BE2C (cell line): ENCODE measurements at regions not wholly inside any gene's neighbourhood (a gene's known extent, or its start where the extent isn't known, plus 50 kb on each side); places are given as distances from the start of the nearest gene placed in this dataset.
A peak's percentile ranks its signal among the peaks of the same experiment; 100 is the strongest.

Source experiments
- DNase-seq: peaks from one replicate; pipeline ENCODE4 v3.0.0-alpha.2; 2020
- H3K27me3 ChIP-seq: fragments of 250-450 bp; sonication (Bioruptor Pico); 2 replicates; pipeline ENCODE4 v1.5.1; 2020; ENCODE audit warnings: mild to moderate bottlenecking
- H3K36me3 ChIP-seq: fragments of 250-450 bp; sonication (Bioruptor Pico); 2 replicates; pipeline ENCODE4 v1.5.1; 2020; ENCODE audit warnings: mild to moderate bottlenecking
- H3K4me1 ChIP-seq: fragments of 250-450 bp; sonication (Bioruptor Pico); 2 replicates; pipeline ENCODE4 v1.5.1; 2020
- H3K4me3 ChIP-seq: 2 replicates; pipeline ENCODE4 v1.5.1; 2011; ENCODE audit warnings: low read depth, low read length
- H3K9me3 ChIP-seq: fragments of 250-450 bp; sonication (Bioruptor Pico); 2 replicates; pipeline ENCODE4 v1.5.1; 2020
- TF ChIP-seq, protein P1 (sequence below): IDR thresholded peaks from 2 replicates; pipeline ENCODE4 v1.5.1; 2012; ENCODE audit warnings: mild to moderate bottlenecking, low read depth, low read length

DNA sequence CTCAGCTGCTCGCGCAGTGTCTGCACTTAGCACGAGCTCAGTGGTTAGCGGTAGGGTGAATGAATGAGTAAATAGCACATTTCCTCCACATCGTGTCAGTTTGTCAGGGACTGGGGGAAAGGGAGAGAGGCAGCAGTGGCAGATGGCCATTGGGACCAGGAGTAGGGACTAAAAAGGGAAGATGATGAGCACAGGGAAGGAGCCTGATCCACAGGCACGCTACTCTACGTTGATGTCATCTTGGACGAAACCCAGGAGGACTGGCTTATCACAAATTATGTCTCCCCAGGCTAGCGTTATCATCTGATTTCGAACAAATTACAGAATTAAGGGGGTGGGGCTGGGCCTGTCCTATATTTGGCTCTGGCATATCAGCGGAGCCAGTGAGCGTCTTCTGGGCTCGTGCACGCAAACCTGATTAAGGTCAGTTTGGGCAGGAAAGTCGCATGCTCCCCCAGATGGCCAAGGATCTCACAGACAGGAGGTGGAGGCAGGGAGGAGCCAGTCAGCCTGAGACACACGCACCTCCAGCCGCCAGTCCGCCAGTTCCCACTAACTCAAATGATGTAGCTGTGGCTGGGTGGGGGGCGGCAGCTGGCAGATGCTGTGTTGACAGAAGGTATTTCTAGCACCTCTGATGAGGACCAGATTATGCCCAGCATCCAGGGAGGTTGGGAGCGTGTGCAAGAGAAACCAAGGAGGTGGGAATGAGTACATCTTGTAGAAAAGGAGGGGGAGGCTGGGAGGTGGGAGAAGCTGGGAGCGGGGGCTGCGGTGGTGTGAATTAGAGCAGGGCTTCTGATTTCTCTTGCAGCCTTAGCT, 97.4 kb upstream of the PRDM11 start:
- TF ChIP-seq, protein P1, sequence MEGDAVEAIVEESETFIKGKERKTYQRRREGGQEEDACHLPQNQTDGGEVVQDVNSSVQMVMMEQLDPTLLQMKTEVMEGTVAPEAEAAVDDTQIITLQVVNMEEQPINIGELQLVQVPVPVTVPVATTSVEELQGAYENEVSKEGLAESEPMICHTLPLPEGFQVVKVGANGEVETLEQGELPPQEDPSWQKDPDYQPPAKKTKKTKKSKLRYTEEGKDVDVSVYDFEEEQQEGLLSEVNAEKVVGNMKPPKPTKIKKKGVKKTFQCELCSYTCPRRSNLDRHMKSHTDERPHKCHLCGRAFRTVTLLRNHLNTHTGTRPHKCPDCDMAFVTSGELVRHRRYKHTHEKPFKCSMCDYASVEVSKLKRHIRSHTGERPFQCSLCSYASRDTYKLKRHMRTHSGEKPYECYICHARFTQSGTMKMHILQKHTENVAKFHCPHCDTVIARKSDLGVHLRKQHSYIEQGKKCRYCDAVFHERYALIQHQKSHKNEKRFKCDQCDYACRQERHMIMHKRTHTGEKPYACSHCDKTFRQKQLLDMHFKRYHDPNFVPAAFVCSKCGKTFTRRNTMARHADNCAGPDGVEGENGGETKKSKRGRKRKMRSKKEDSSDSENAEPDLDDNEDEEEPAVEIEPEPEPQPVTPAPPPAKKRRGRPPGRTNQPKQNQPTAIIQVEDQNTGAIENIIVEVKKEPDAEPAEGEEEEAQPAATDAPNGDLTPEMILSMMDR, result no peak
- Histone ChIP-seq H3K4me3 (no peak overlapping the region), H3K36me3 (no peaks in the 10 kb centered on the region), H3K27me3 (no peaks in the 10 kb centered on the region), H3K4me1 (peaks cover 11% of the 10 kb centered on the region), H3K9me3 (no peaks in the 10 kb centered on the region)
- DNase-seq, result peak; percentile 74

DNA sequence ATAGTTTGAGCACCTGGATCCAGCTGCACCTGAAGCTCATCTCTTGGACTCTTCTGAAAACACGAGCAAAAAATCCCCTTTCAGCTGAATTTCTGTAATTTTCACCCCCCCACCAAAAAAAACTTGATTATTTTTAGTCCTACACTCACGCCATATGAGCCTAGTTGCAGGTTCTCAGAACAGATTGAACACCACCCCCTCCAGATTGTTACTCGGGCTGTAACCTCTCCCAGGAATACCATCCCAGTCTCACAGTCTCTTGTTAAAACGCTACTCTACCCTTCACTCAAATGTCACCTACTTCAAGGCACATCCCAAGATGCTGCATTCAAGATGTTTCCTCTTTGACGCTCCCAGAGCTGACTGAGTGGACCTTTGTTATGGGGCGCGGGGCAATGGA, 96.3 kb upstream of the PRDM11 start:
- Histone ChIP-seq H3K4me1 (peaks cover 11% of the 10 kb centered on the region), H3K36me3 (no peaks in the 10 kb centered on the region), H3K9me3 (no peaks in the 10 kb centered on the region), H3K27me3 (no peaks in the 10 kb centered on the region), H3K4me3 (no peak overlapping the region)
- TF ChIP-seq, protein P1, result no peak
- no peak for DNase-seq

DNA sequence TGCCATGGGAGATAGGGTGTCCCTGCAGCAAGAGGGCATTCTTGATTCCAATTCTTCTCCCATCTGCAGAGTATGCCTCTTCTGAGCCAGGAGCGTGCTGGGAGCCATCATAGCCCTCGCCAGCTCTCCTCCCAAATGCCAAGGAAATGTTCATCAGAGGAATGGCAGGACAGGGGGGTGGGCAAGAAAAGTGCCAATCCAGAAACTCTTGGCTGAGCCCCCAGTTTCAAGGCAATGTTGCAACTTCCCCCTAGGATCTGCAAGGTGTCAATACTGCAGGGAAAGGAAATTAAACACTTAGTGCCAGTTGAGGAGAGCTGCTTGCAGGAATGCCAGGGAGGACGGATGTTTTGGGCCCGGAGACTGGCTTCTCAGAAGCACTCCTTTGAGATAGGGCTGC, 94.8 kb upstream of the PRDM11 start:
- Histone ChIP-seq H3K4me1 (peaks cover 11% of the 10 kb centered on the region), H3K36me3 (no peaks in the 10 kb centered on the region), H3K9me3 (no peaks in the 10 kb centered on the region), H3K27me3 (no peaks in the 10 kb centered on the region), H3K4me3 (no peak overlapping the region)
- TF ChIP-seq, protein P1, result no peak
- no peak for DNase-seq

DNA sequence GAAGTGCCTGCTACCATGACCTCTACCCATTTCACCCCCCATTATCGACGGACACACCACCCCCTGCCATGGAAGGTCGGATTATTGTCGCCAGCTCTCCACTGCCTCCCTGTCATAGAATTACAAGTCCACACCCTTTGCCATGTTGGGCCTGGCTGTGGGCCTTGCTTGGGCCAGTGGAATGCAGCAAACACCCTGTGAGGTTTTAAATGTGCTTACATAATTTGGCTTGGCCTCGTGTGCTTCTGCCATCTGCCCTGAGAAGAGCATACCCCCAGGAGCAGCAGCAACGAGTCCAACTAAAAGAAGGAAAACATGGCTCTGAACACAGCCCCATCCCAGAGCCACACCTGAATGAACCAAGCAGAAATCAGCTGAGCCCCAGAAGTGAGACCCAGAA, 94.1 kb upstream of the PRDM11 start:
- no peak overlapping the region for H3K4me3 ChIP-seq
- peaks cover 11% of the 10 kb centered on the region for H3K4me1 ChIP-seq
- TF ChIP-seq, protein P1, result no peak
- no peak for DNase-seq
- no peaks in the 10 kb centered on the region for H3K9me3 ChIP-seq
- no peaks in the 10 kb centered on the region for H3K36me3 ChIP-seq
- no peaks in the 10 kb centered on the region for H3K27me3 ChIP-seq

DNA sequence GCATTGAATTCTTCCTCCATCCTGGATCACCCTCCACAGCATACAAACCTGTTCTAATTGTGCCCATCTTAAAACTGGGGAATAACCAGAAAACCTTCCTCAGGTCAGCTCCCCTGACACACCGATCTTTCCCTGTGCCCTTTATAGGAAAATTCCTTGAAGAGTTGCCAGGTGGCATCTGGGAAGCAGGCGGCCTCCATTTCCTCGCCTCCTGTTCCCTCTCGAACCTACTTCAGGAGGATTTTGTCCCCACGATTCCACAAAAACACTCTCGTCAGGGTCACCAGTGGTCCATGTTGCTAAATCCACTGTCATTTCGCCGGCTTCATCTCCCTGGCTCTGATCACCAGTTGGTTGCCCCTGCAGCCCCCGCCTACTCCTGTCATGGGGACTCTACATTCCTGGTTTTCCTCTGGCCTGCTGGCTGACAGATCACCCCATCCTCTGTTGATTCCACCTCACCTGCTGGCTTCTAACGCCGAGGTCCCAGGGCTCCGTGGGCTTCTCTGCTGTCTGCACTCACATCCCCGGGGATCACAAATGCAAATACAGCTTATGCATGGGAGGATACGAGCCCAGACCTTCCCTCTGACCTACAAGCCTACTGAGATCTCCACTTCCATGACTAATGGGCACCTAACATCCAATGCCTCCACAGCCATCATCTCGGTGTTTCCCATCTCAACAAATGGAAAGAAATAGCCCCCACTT, 92.5 kb upstream of the PRDM11 start:
- H3K9me3 ChIP-seq, result no peaks in the 10 kb centered on the region
- DNase-seq, result no peak
- no peaks in the 10 kb centered on the region for H3K27me3 ChIP-seq
- H3K4me1 ChIP-seq, result peaks cover 6% of the 10 kb centered on the region; the same call in 1 of the 2 replicates
- no peak overlapping the region for H3K4me3 ChIP-seq
- TF ChIP-seq, protein P1, result no peak
- no peaks in the 10 kb centered on the region for H3K36me3 ChIP-seq

DNA sequence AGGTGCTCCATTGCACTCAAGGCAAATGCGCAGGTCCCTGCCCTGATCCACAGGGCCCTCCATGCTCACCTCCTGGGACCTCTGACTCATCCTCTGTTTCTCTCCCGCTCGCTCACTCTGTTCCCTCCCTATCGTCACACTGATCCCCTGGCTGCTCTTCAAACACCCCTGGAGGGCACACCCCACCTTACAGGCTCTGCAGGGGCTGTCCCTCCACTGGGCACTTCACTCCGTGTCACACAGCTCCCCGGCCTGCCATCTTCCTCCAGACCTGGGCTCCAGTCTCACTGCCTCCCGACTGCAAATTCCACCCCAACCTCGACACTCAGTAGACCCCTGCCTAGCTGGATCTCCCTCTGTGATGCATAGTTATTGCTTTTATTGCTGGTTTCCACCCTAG, 91.5 kb upstream of the PRDM11 start:
- Histone ChIP-seq H3K4me3 (no peak overlapping the region), H3K36me3 (no peaks in the 10 kb centered on the region), H3K4me1 (no peaks in the 10 kb centered on the region), H3K9me3 (no peaks in the 10 kb centered on the region), H3K27me3 (no peaks in the 10 kb centered on the region)
- TF ChIP-seq, protein P1, result no peak
- no peak for DNase-seq
